K562 (cell line): ENCODE measurements at regions not wholly inside any gene's neighbourhood (a gene's known extent, or its start where the extent isn't known, plus 50 kb on each side); places are given as distances from the start of the nearest gene placed in this dataset.

ENCODE experiments used
- ATAC-seq: fragments of 200-7000 bp; cut with Tn5 transposase; 3 replicates; pipeline ENCODE4 v1.9.1; 2020; ENCODE audit warnings: moderate library complexity
- BruUV-seq: library from RNA; stranded (reverse); fragments of 400-500 nt; replicated peaks from 2 replicates; lab custom pipeline; 2021; lab: Mats Ljungman, UMichigan
- CTCF ChIA-PET: fragments of 300-600 bp; formaldehyde crosslinking; extraction: SDS; loops from one replicate; lab custom pipeline; 2021; ENCODE audit warnings: low intra/inter-chr PET ratio; lab: Yijun Ruan, JAX
- POLR2A ChIA-PET: fragments of 300-600, 350-650 bp; sonication (Branson Sonifier 250); formaldehyde crosslinking; extraction: SDS; loops from one replicate; lab custom pipeline; 2021; ENCODE audit warnings: antibody characterized with exemption, inconsistent platforms; lab: Yijun Ruan, JAX
- DNase-seq, 4 experiments: peaks; one replicate each; pipeline versions ENCODE4 v3.0.0 to v3.0.0-alpha.2; 2011 to 2018; ENCODE audit warnings: low spot score in 3 of 4, mixed read lengths in 3 of 4; ENCODE audit errors: extremely low read depth in 1 of 4
- FAIRE-seq: peaks from 2 replicates; lab custom pipeline; 2011; peaks lifted over from hg19 to GRCh38; lab: Jason Lieb, UNC
- H2AFZ ChIP-seq: 2 replicates; pipeline ENCODE4 v1.6.0; 2011; ENCODE audit warnings: low read depth, low read length, control low read depth, inconsistent platforms
- H3K27ac ChIP-seq: fragments of 200-600 bp; 3 replicates; pipeline ENCODE4 v1.8.0; 2011; ENCODE audit warnings: low read depth, mild to moderate bottlenecking, control low read depth, inconsistent platforms, low read length, moderate library complexity, mixed read lengths; ENCODE audit errors: extremely low read depth
- H3K27me3 ChIP-seq, 2 experiments: fragments of 300-600 bp in 1 of 2; 2 replicates in 1 of 2; 3 replicates in 1 of 2; pipeline versions ENCODE4 v1.6.0 to v1.8.0; 2011; ENCODE audit warnings: inconsistent platforms in 2 of 2, low read length in 2 of 2, mild to moderate bottlenecking in 1 of 2, mixed read lengths in 1 of 2, moderate library complexity in 1 of 2; ENCODE audit not compliant: control insufficient read depth in 2 of 2, insufficient read depth in 2 of 2
- H3K36me3 ChIP-seq: fragments of 300-600 bp; 3 replicates; pipeline ENCODE4 v1.8.0; 2011; ENCODE audit warnings: mild to moderate bottlenecking, low read length, inconsistent platforms; ENCODE audit not compliant: control insufficient read depth, insufficient read depth
- H3K4me1 ChIP-seq, 2 experiments: fragments of 200-600 bp in 1 of 2; replicated peaks in 1 of 2; 2 replicates in 1 of 2; 3 replicates in 1 of 2; pipeline versions ENCODE4 v1.5.1 to v1.8.0; 2011; ENCODE audit warnings: inconsistent platforms in 2 of 2, low read length in 2 of 2, mild to moderate bottlenecking in 1 of 2, mixed read lengths in 1 of 2, moderate library complexity in 1 of 2; ENCODE audit not compliant: control insufficient read depth in 2 of 2, insufficient read depth in 2 of 2
- H3K4me2 ChIP-seq: 2 replicates; pipeline ENCODE4 v1.6.1; 2011; ENCODE audit warnings: low read length, control low read depth, inconsistent platforms, mixed read lengths; ENCODE audit not compliant: insufficient read depth
- H3K4me3 ChIP-seq: fragments of 200-600 bp; sonication (generic), shearing (Covaris generic); 2 replicates; pipeline ENCODE4 v1.5.1; 2016; ENCODE audit warnings: control low read depth, inconsistent platforms
- H3K79me2 ChIP-seq: fragments of 200-600 bp; 3 replicates; pipeline ENCODE4 v1.8.0; 2011; ENCODE audit warnings: low read length, inconsistent platforms; ENCODE audit not compliant: control insufficient read depth, insufficient read depth
- H3K9ac ChIP-seq, 2 experiments: 2 replicates each; pipeline versions ENCODE4 v1.6.0 to v1.6.1; 2011; ENCODE audit warnings: low read depth in 2 of 2, low read length in 2 of 2, control low read depth in 1 of 2, inconsistent platforms in 1 of 2, mild to moderate bottlenecking in 1 of 2, mixed read lengths in 1 of 2; ENCODE audit not compliant: insufficient read depth in 1 of 2
- H3K9me1 ChIP-seq: one replicate; pipeline ENCODE4 v1.6.0; 2011; ENCODE audit warnings: inconsistent platforms, mild to moderate bottlenecking, low read length, moderate library complexity; ENCODE audit not compliant: control insufficient read depth, insufficient read depth
- H3K9me3 ChIP-seq: replicated peaks from 2 replicates; pipeline ENCODE4 v1.5.1; 2011; ENCODE audit warnings: low read depth, low read length, inconsistent platforms; ENCODE audit not compliant: control insufficient read depth, insufficient read depth
- H4K20me1 ChIP-seq: replicated peaks from 2 replicates; pipeline ENCODE4 v1.6.1; 2011; ENCODE audit warnings: low read length, inconsistent platforms, mixed read lengths; ENCODE audit not compliant: control insufficient read depth, insufficient read depth
- ETV5 ChIP-seq: sonication (generic); formaldehyde crosslinking; IDR thresholded peaks from 2 replicates; pipeline ENCODE4 v1.4.0; 2020; ENCODE audit warnings: low read depth, mild to moderate bottlenecking, missing genetic modification reagents
- FOXJ3 ChIP-seq: sonication (generic); formaldehyde crosslinking; IDR thresholded peaks from 2 replicates; pipeline ENCODE4 v1.4.0; 2020; ENCODE audit warnings: mild to moderate bottlenecking, missing genetic modification reagents
- GTF2B ChIP-seq: IDR thresholded peaks from 2 replicates; pipeline ENCODE4 v1.6.1; 2011; ENCODE audit not compliant: insufficient read length; ENCODE audit errors: extremely low read depth
- KHSRP ChIP-seq: fragments of 450-650 bp; IDR thresholded peaks from 2 replicates; pipeline ENCODE4 v1.6.1; 2017
- NFE2 ChIP-seq: IDR thresholded peaks from 2 replicates; pipeline ENCODE4 v1.6.1; 2014; ENCODE audit warnings: antibody characterized with exemption, low read depth
- RFX5 ChIP-seq: IDR thresholded peaks from 2 replicates; pipeline ENCODE4 v1.6.1; 2011; ENCODE audit warnings: low read depth, mild to moderate bottlenecking, improper control_type of control experiment, low read length
- SP1 ChIP-seq: sonication (generic); formaldehyde crosslinking; IDR thresholded peaks from 2 replicates; pipeline ENCODE4 v1.8.1; 2022; ENCODE audit warnings: mild to moderate bottlenecking, missing genetic modification reagents
- TFE3 ChIP-seq: fragments of 450-650 bp; formaldehyde crosslinking; IDR thresholded peaks from 2 replicates; pipeline ENCODE4 v1.4.0; 2020; ENCODE audit warnings: mild to moderate bottlenecking, mixed read lengths
- TSHZ1 ChIP-seq: fragments of 250-450 bp; sonication (Bioruptor Pico); IDR thresholded peaks from 2 replicates; pipeline ENCODE4 v1.4.0; 2020; ENCODE audit warnings: mild to moderate bottlenecking, moderate library complexity
- ZNF695 ChIP-seq: fragments of 450-650 bp; formaldehyde crosslinking; IDR thresholded peaks from 2 replicates; pipeline ENCODE4 v1.4.0; 2020; ENCODE audit warnings: mild to moderate bottlenecking, moderate library complexity
- WGBS: fragments of 100-300 bp; shearing (Covaris generic); methylation state at CpG from one replicate; pipeline ENCODE4 v1.1.6; 2016; ENCODE audit warnings: low coverage, mixed read lengths; ENCODE audit not compliant: insufficient coverage; ENCODE audit errors: missing lambda C conversion rate; 5-methylcytosine and 5-hydroxymethylcytosine counted together
- in situ Hi-C: fragments of 300-500 bp; cut with MboI; formaldehyde crosslinking; loops from 4 replicates; pipeline ENCODE4 v1.15.0; 2018; ENCODE audit warnings: inconsistent platforms, mixed read lengths
- intact Hi-C: fragments of 100-400 bp; cut with micrococcal nuclease; formaldehyde crosslinking; loops from 2 replicates; pipeline ENCODE4 v1.14.2; 2022
- TF ChIP-seq, protein P1 (sequence below): fragments of 250-450 bp; sonication (Bioruptor Pico); IDR thresholded peaks from 2 replicates; pipeline ENCODE4 v1.8.0; 2021; ENCODE audit warnings: borderline replicate concordance, mild to moderate bottlenecking, moderate library complexity; ENCODE audit not compliant: poor library complexity, severe bottlenecking

- Histone ChIP-seq H3K4me2 (no peak overlapping the region), H3K9ac (no peak overlapping the region), H3K4me1 (no peaks in the 10 kb centered on the region), H3K9me3 (no peaks in the 10 kb centered on the region), H3K27ac (no peak overlapping the region), H3K27me3 (no peaks in the 10 kb centered on the region), H4K20me1 (no peaks in the 10 kb centered on the region), H2AFZ (no peak overlapping the region), H3K79me2 (no peaks in the 10 kb centered on the region), H3K4me3 (no peak overlapping the region), H3K36me3 (no peaks in the 10 kb centered on the region), H3K9me1 (no peaks in the 10 kb centered on the region)
- no TSS peak for BruUV-seq
- ChIA-PET POLR2A (no interaction called here), CTCF (no interaction called here)
- TF ChIP-seq ETV5 (CRISPR knock-in tag) (no peak), TFE3 (peak; percentile 74), KHSRP (no peak)
- WGBS = 0% methylated on average over 1 of the region's 1 CpG
- intact Hi-C loops = no loop called here
- no peak for DNase-seq
- no peak for FAIRE-seq
- in situ Hi-C loops = no loop called here
- ATAC-seq = no peak
These were observed 1386.3 kb downstream of the LRFN5 start for GRCh38 chr14:42992930-42993329.

DNA sequence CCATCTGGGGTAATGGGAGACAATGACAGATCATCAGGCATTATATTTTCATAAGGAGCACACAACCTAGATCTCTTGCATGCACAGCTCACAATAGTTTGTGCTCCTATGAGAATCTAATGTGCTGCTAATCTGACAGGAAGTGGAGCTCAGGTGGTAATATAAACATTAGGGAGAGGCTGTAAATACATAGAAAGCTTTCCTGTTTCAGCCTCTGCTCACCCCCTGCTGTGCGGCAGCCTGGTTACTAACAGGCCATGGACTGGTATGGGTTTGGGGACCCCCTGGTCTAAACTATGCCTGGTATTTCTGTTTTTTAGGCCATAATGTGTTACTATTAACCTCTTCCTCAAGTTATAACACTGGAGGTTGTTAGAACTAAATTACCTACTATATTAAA lies 1373.7 kb downstream of the LRFN5 start:
- in situ Hi-C loops = no loop called here
- FAIRE-seq = no peak

More for the DNA sequence above, 1373.7 kb downstream of the LRFN5 start:
- H3K4me2 ChIP-seq = no peak overlapping the region
- H2AFZ ChIP-seq = no peak overlapping the region
- H3K4me3 ChIP-seq = no peak overlapping the region
- H3K9me1 ChIP-seq = no peaks in the 10 kb centered on the region
- TF ChIP-seq RFX5 = no peak
- TF ChIP-seq FOXJ3 (CRISPR knock-in tag) = no peak
- TF ChIP-seq ZNF695 (CRISPR knock-in tag) = no peak
- no peak for TF ChIP-seq GTF2B
- TF ChIP-seq, protein P1, sequence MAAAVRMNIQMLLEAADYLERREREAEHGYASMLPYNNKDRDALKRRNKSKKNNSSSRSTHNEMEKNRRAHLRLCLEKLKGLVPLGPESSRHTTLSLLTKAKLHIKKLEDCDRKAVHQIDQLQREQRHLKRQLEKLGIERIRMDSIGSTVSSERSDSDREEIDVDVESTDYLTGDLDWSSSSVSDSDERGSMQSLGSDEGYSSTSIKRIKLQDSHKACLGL (CRISPR knock-in tag) = no peak
- TF ChIP-seq SP1 (CRISPR knock-in tag) = no peak
- no peak for TF ChIP-seq TSHZ1 (CRISPR knock-in tag)
- TF ChIP-seq NFE2 = no peak
- TF ChIP-seq, all 486 proteins: peak for 0
- no TSS peak for BruUV-seq
- POLR2A ChIA-PET = no interaction called here
- ATAC-seq (no peak), DNase-seq (no peak)
- H3K79me2 ChIP-seq = no peaks in the 10 kb centered on the region
- no peak overlapping the region for H3K9ac ChIP-seq
- intact Hi-C loops = no loop called here
- CTCF ChIA-PET = no interaction called here
- H3K27ac ChIP-seq = no peak overlapping the region
- no peaks in the 10 kb centered on the region for H3K36me3 ChIP-seq
- H3K9me3 ChIP-seq = no peaks in the 10 kb centered on the region
- no peaks in the 10 kb centered on the region for H3K4me1 ChIP-seq
- WGBS = 0% methylated on average over 1 of the region's 1 CpG
- H3K27me3 ChIP-seq = no peaks in the 10 kb centered on the region
- H4K20me1 ChIP-seq = no peaks in the 10 kb centered on the region
